T-cell (primary cell): ENCODE measurements at regions not wholly inside any gene's neighbourhood (a gene's known extent, or its start where the extent isn't known, plus 50 kb on each side); places are given as distances from the start of the nearest gene placed in this dataset.

Experiments used
- ATAC-seq, 4 experiments: fragments of 200-7000 bp in 3 of 4; fragments of 150-1000 bp in 1 of 4; cut with Tn5 transposase; replicated peaks in 1 of 4; 1 replicate in 3 of 4; 2 replicates in 1 of 4; pipeline ENCODE4 v1.10.0; 2021; ENCODE audit warnings: moderate library complexity in 3 of 4, mild to moderate bottlenecking in 2 of 4, moderate number of reproducible peaks in 1 of 4
- CTCF ChIA-PET, 2 donors: fragments of 300-600 bp; sonication (Branson Sonifier 250); formaldehyde crosslinking; loops; one replicate each; lab custom pipeline; 2022; ENCODE audit warnings: antibody characterized with exemption in 2 of 2; lab: Charles Lee
- POLR2A ChIA-PET, 2 donors: fragments of 300-600 bp; sonication (Branson Sonifier 250); formaldehyde crosslinking; loops; one replicate each; lab custom pipeline; 2022; ENCODE audit warnings: antibody characterized with exemption in 2 of 2; lab: Charles Lee
- DNase-seq, 35 experiments: peaks; one replicate each; pipeline versions ENCODE4 v3.0.0 to v3.0.0-alpha.2; 2013 to 2023
- H3K27ac ChIP-seq: one replicate; pipeline ENCODE4 v1.5.1; 2013; ENCODE audit warnings: low read length
- H3K27me3 ChIP-seq, 2 experiments: replicated peaks in 1 of 2; 1 replicate in 1 of 2; 2 replicates in 1 of 2; pipeline versions ENCODE4 v1.6.1 to v1.7.0; 2013; ENCODE audit warnings: low read length in 1 of 2, mixed read lengths in 1 of 2; ENCODE audit not compliant: control insufficient read depth in 2 of 2, insufficient read depth in 2 of 2; ENCODE audit errors: extremely low read depth in 1 of 2
- H3K36me3 ChIP-seq, 2 donors: 1 replicate in 1 of 2; 2 replicates in 1 of 2; pipeline versions ENCODE4 v1.6.1 to v1.7.0; 2013; ENCODE audit warnings: low read length in 1 of 2; ENCODE audit not compliant: control insufficient read depth in 2 of 2, insufficient read depth in 1 of 2; ENCODE audit errors: extremely low read depth in 1 of 2
- H3K4me1 ChIP-seq, 2 experiments: 1 replicate in 1 of 2; 2 replicates in 1 of 2; pipeline versions ENCODE4 v1.6.1 to v1.7.0; 2013; ENCODE audit warnings: low read length in 2 of 2, mixed read lengths in 1 of 2; ENCODE audit not compliant: insufficient read depth in 2 of 2, control insufficient read depth in 1 of 2; ENCODE audit errors: extremely low read depth in 1 of 2
- H3K4me3 ChIP-seq, 2 donors: 1 replicate in 1 of 2; 2 replicates in 1 of 2; pipeline versions ENCODE4 v1.5.1 to v1.7.0; 2013; ENCODE audit warnings: mild to moderate bottlenecking in 2 of 2, low read length in 1 of 2, moderate library complexity in 1 of 2; ENCODE audit not compliant: control insufficient read depth in 1 of 2; ENCODE audit errors: extremely low read depth in 1 of 2
- H3K9me3 ChIP-seq: 2 replicates; pipeline ENCODE4 v1.7.0; 2013
- H3K27ac Mint-ChIP-seq, 2 donors: one replicate each; pipeline ENCODE4 v1.8.0; 2020 to 2021; ENCODE audit warnings: mild to moderate bottlenecking in 2 of 2, mixed read lengths in 2 of 2
- H3K27me3 Mint-ChIP-seq, 2 donors: one replicate each; pipeline ENCODE4 v1.8.0; 2021 to 2022; ENCODE audit warnings: mixed read lengths in 2 of 2
- H3K36me3 Mint-ChIP-seq: one replicate; pipeline ENCODE4 v1.8.0; 2021; ENCODE audit warnings: mixed read lengths
- H3K4me1 Mint-ChIP-seq, 3 donors: one replicate each; pipeline ENCODE4 v1.8.0; 2020 to 2022; ENCODE audit warnings: mixed read lengths in 3 of 3, mild to moderate bottlenecking in 1 of 3
- H3K4me3 Mint-ChIP-seq, 3 donors: one replicate each; pipeline ENCODE4 v1.8.0; 2020 to 2022; ENCODE audit warnings: mild to moderate bottlenecking in 3 of 3, mixed read lengths in 3 of 3, moderate library complexity in 3 of 3
- H3K9me3 Mint-ChIP-seq, 3 donors: one replicate each; pipeline ENCODE4 v1.8.0; 2020 to 2022; ENCODE audit warnings: mixed read lengths in 3 of 3
- WGBS: methylation state at CpG from one replicate; pipeline ENCODE4 v1.1.5; 2013; ENCODE audit warnings: missing lambda C conversion rate; ENCODE audit not compliant: insufficient coverage; 5-methylcytosine and 5-hydroxymethylcytosine counted together

DNA sequence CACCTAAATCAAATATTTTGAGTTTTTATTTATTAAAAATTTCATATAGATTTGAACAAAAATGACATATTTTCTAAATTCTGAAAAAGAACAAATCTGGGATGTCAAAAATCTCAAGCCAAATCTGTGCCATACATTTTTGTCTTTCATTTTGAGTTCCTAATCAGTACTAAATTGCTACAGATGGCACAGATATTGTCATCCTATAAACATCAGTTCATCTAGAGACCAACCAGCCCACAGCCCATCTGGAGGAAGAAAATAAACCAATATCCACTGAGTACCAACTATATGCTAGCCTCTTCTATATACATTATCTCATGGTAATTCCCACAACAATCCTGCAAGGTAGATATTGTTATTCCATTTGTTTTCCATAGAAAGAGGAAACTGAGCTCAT is 156.8 kb upstream of the ATP1B1 start:
- H3K9me3 ChIP-seq = no peaks in the 10 kb centered on the region
- H3K36me3 ChIP-seq = no peaks in the 10 kb centered on the region
- H3K4me3 ChIP-seq = no peak overlapping the region
- H3K9me3 Mint-ChIP-seq = no peaks in the 10 kb centered on the region
- no peaks in the 10 kb centered on the region for H3K4me1 ChIP-seq
- ChIA-PET POLR2A (interaction anchor here in 1 of 2 donors (0.5 kb wide), 1 partner anchor 837 kb away, joined by 3 read pairs; no protein-coding TSS in a partner anchor), CTCF (no interaction called here)
- no peak overlapping the region for H3K27ac ChIP-seq
- no peaks in the 10 kb centered on the region for H3K27me3 ChIP-seq
- peaks cover 5 to 6% of the 10 kb centered on the region in 2 donors for H3K27me3 Mint-ChIP-seq
- no peaks in the 10 kb centered on the region for H3K4me1 Mint-ChIP-seq
- no peaks in the 10 kb centered on the region for H3K36me3 Mint-ChIP-seq
- no peak overlapping the region for H3K27ac Mint-ChIP-seq
- no peak overlapping the region for H3K4me3 Mint-ChIP-seq
- ATAC-seq = no peak
- no peak for DNase-seq

GRCh38 chr1:168957818-168958217 is 148.7 kb upstream of the ATP1B1 start:
- H3K27me3 Mint-ChIP-seq = peaks cover 11 to 14% of the 10 kb centered on the region in 2 donors
- no peak overlapping the region for H3K4me3 Mint-ChIP-seq
- 88% methylated on average over 1 of the region's 2 CpGs for whole genome bisulfite sequencing
- no peaks in the 10 kb centered on the region for H3K36me3 Mint-ChIP-seq
- peaks cover 0 to 8% (median 0%) of the 10 kb centered on the region in 3 donors for H3K9me3 Mint-ChIP-seq
- no peak for DNase-seq
- H3K27me3 ChIP-seq = no peaks in the 10 kb centered on the region
- no peaks in the 10 kb centered on the region for H3K4me1 Mint-ChIP-seq
- H3K4me1 ChIP-seq = no peaks in the 10 kb centered on the region
- H3K4me3 ChIP-seq = no peak overlapping the region
- H3K27ac Mint-ChIP-seq = no peak overlapping the region
- ChIA-PET POLR2A (interaction anchor here in 1 of 2 donors (0.6 kb wide), 1 partner anchor 78 kb away, joined by 3 read pairs; no protein-coding TSS in a partner anchor), CTCF (no interaction called here)
- no peak overlapping the region for H3K27ac ChIP-seq
- no peaks in the 10 kb centered on the region for H3K9me3 ChIP-seq
- no peak for ATAC-seq
- no peaks in the 10 kb centered on the region for H3K36me3 ChIP-seq

DNA sequence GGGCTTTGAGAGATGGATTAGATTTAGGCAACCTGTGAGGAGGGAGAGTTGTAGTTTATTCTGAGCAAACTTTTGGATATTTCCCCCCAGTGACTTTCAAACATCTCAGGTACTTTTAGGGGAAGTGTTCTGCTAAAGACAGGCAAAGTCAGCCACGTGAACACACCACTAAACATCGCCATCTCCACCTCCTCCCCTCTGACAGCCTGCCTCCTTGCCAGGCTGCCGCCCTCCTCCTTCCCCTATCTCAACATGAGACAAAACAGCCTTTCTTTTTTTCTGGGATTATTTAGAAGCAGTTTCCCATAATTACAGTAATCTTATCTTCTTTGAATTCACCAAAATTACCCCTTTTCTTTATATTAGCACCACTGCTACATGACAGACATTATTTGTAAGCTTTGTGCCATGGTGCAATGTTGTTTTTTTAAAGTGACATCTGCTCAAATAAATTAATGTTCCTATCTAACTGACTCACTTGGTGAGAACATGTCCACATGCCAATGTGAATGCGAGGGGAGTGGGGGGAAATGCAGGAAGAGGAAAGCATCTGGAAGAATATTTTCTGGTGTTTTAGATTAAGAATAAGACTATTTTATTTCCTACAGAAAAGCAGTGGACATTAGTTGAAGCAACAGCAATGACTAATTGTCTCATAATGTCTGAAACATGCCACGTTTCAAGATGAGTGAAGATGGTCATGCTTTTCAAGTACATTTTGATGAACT is 147.8 kb upstream of the ATP1B1 start:
- H3K27ac ChIP-seq = no peak overlapping the region
- no peaks in the 10 kb centered on the region for H3K27me3 ChIP-seq
- no peaks in the 10 kb centered on the region for H3K4me1 Mint-ChIP-seq
- no peaks in the 10 kb centered on the region for H3K36me3 ChIP-seq
- no peak overlapping the region for H3K27ac Mint-ChIP-seq
- H3K4me3 Mint-ChIP-seq = no peak overlapping the region
- no peak for DNase-seq
- CTCF ChIA-PET = no interaction called here
- POLR2A ChIA-PET = interaction anchor here in 1 of 2 donors (0.7 kb wide), 1 partner anchor 15 kb away, joined by 3 read pairs; no protein-coding TSS in a partner anchor
- no peaks in the 10 kb centered on the region for H3K9me3 ChIP-seq
- H3K9me3 Mint-ChIP-seq = peaks cover 0 to 8% (median 0%) of the 10 kb centered on the region in 3 donors
- peaks cover 11 to 14% of the 10 kb centered on the region in 2 donors for H3K27me3 Mint-ChIP-seq
- WGBS = 68% methylated on average over 4 of the region's 5 CpGs
- H3K36me3 Mint-ChIP-seq = no peaks in the 10 kb centered on the region
- no peak for ATAC-seq
- no peak overlapping the region for H3K4me3 ChIP-seq
- H3K4me1 ChIP-seq = no peaks in the 10 kb centered on the region

GRCh38 chr1:168959382-168959781 is 147.1 kb upstream of the ATP1B1 start:
- H3K36me3 ChIP-seq = no peaks in the 10 kb centered on the region
- ChIA-PET POLR2A (interaction anchor here in 1 of 2 donors (0.7 kb wide), 1 partner anchor 16 kb away, joined by 3 read pairs; no protein-coding TSS in a partner anchor), CTCF (no interaction called here)
- Mint-ChIP-seq H3K4me1 (no peaks in the 10 kb centered on the region), H3K9me3 (peaks cover 0 to 8% (median 0%) of the 10 kb centered on the region in 3 donors), H3K4me3 (no peak overlapping the region), H3K27me3 (peaks cover 11 to 14% of the 10 kb centered on the region in 2 donors), H3K36me3 (no peaks in the 10 kb centered on the region), H3K27ac (no peak overlapping the region)
- ATAC-seq = no peak
- no peak for DNase-seq
- no peak overlapping the region for H3K4me3 ChIP-seq
- H3K4me1 ChIP-seq = no peaks in the 10 kb centered on the region
- no peak overlapping the region for H3K27ac ChIP-seq
- no peaks in the 10 kb centered on the region for H3K9me3 ChIP-seq
- no peaks in the 10 kb centered on the region for H3K27me3 ChIP-seq
- 60% methylated on average over 1 of the region's 2 CpGs for WGBS

GRCh38 chr1:168960114-168960513 is 146.4 kb upstream of the ATP1B1 start:
- Histone ChIP-seq H3K4me1 (no peaks in the 10 kb centered on the region), H3K27ac (no peak overlapping the region), H3K4me3 (no peak overlapping the region), H3K36me3 (no peaks in the 10 kb centered on the region), H3K9me3 (no peaks in the 10 kb centered on the region), H3K27me3 (no peaks in the 10 kb centered on the region)
- CTCF ChIA-PET = no interaction called here
- H3K36me3 Mint-ChIP-seq = no peaks in the 10 kb centered on the region
- peaks cover 0 to 8% (median 0%) of the 10 kb centered on the region in 3 donors for H3K9me3 Mint-ChIP-seq
- POLR2A ChIA-PET = interaction anchor here in 1 of 2 donors (0.5 kb wide), 1 partner anchor 729 kb away, joined by 4 read pairs; no protein-coding TSS in a partner anchor
- H3K27me3 Mint-ChIP-seq = peaks cover 11 to 14% of the 10 kb centered on the region in 2 donors
- no CpG with 5 or more reads among the region's 1 CpG for WGBS
- DNase-seq (no peak), ATAC-seq (no peak)
- H3K4me3 Mint-ChIP-seq = no peak overlapping the region
- no peak overlapping the region for H3K27ac Mint-ChIP-seq
- H3K4me1 Mint-ChIP-seq = no peaks in the 10 kb centered on the region

- Histone ChIP-seq H3K27me3 (no peaks in the 10 kb centered on the region), H3K36me3 (no peaks in the 10 kb centered on the region), H3K4me3 (no peak overlapping the region), H3K27ac (no peak overlapping the region), H3K4me1 (no peaks in the 10 kb centered on the region), H3K9me3 (no peaks in the 10 kb centered on the region)
- no peaks in the 10 kb centered on the region for H3K4me1 Mint-ChIP-seq
- DNase-seq = no peak
- POLR2A ChIA-PET = interaction anchor here in 1 of 2 donors (0.5 kb wide), 1 partner anchor 729 kb away, joined by 4 read pairs; no protein-coding TSS in a partner anchor
- CTCF ChIA-PET = no interaction called here
- H3K27ac Mint-ChIP-seq = no peak overlapping the region
- peaks cover 11 to 14% of the 10 kb centered on the region in 2 donors for H3K27me3 Mint-ChIP-seq
- no peak for ATAC-seq
- H3K9me3 Mint-ChIP-seq = peaks cover 0 to 8% (median 0%) of the 10 kb centered on the region in 3 donors
- H3K36me3 Mint-ChIP-seq = no peaks in the 10 kb centered on the region
- WGBS = 100% methylated on average over 1 of the region's 1 CpG
- H3K4me3 Mint-ChIP-seq = no peak overlapping the region
Observed at GRCh38 chr1:168960595-168960994, 145.9 kb upstream of the ATP1B1 start.
